Ovary (tissue), 3 donors: ENCODE measurements at regions not wholly inside any gene's neighbourhood (a gene's known extent, or its start where the extent isn't known, plus 50 kb on each side); places are given as distances from the start of the nearest gene placed in this dataset.

ENCODE experiments used
- CTCF ChIP-seq, 3 donors: fragments of 450-650 bp in 2 of 3; fragments of 200-600 bp in 1 of 3; IDR thresholded peaks; one replicate each; pipeline versions ENCODE4 v1.5.1 to v1.8.0; 2016 to 2022; ENCODE audit warnings: antibody characterized with exemption in 3 of 3, mild to moderate bottlenecking in 1 of 3
- EP300 ChIP-seq: sonication (generic); formaldehyde crosslinking; IDR thresholded peaks from one replicate; pipeline ENCODE4 v1.6.1; 2017; ENCODE audit warnings: antibody characterized with exemption
- POLR2A ChIP-seq: fragments of 450-650 bp; IDR thresholded peaks from one replicate; pipeline ENCODE4 v1.6.1; 2017; ENCODE audit warnings: antibody characterized with exemption, mild to moderate bottlenecking, moderate library complexity
- donor health status: DM: no; HTN: no; CAD: no.

- no peak for TF ChIP-seq CTCF (IDR thresholded peaks at IDR 0.05)
- no peak for TF ChIP-seq POLR2A
- no peak for TF ChIP-seq EP300
Measured at GRCh38 chr5:125310749-125311148, 564.3 kb upstream of the ZNF608 start.
